LNCaP clone FGC (cell line): ENCODE measurements at regions not wholly inside any gene's neighbourhood (a gene's known extent, or its start where the extent isn't known, plus 50 kb on each side); places are given as distances from the start of the nearest gene placed in this dataset.

Source experiments
- DNase-seq: peaks from one replicate; pipeline ENCODE4 v3.0.0-alpha.2; 2011; ENCODE audit warnings: low read depth
- H3K4me3 ChIP-seq: 2 replicates; pipeline ENCODE4 v1.5.1; 2011; ENCODE audit warnings: mild to moderate bottlenecking, low read depth, low read length, control low read depth
- TF ChIP-seq, protein P1 (sequence below): IDR thresholded peaks from 2 replicates; pipeline ENCODE4 v1.5.1; 2012; ENCODE audit warnings: mild to moderate bottlenecking; ENCODE audit not compliant: control insufficient read depth, insufficient read depth; ENCODE audit errors: extremely low read depth

DNA sequence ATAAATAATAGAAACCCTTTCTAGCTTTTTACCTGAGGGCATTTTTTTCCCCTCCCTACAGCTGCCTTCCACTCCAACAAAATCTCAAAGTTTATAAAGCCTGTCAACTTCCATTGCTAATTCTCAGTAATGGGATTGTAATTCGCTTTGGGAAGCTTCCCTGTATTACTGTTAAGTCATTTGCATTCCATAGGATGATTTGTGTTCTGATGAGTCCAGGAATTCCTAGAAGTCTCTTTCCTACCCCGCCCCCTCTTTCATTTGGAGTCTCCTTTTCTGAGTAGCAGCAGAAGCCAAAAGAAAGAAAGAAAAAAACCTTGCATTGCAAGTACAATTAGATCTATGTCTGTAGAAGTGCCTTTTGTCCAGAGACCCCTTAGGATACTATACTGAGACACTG, 1033.3 kb downstream of the IGSF11 start:
- no peak overlapping the region for H3K4me3 ChIP-seq
- no peak for DNase-seq
- TF ChIP-seq, protein P1, sequence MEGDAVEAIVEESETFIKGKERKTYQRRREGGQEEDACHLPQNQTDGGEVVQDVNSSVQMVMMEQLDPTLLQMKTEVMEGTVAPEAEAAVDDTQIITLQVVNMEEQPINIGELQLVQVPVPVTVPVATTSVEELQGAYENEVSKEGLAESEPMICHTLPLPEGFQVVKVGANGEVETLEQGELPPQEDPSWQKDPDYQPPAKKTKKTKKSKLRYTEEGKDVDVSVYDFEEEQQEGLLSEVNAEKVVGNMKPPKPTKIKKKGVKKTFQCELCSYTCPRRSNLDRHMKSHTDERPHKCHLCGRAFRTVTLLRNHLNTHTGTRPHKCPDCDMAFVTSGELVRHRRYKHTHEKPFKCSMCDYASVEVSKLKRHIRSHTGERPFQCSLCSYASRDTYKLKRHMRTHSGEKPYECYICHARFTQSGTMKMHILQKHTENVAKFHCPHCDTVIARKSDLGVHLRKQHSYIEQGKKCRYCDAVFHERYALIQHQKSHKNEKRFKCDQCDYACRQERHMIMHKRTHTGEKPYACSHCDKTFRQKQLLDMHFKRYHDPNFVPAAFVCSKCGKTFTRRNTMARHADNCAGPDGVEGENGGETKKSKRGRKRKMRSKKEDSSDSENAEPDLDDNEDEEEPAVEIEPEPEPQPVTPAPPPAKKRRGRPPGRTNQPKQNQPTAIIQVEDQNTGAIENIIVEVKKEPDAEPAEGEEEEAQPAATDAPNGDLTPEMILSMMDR, result no peak

DNA sequence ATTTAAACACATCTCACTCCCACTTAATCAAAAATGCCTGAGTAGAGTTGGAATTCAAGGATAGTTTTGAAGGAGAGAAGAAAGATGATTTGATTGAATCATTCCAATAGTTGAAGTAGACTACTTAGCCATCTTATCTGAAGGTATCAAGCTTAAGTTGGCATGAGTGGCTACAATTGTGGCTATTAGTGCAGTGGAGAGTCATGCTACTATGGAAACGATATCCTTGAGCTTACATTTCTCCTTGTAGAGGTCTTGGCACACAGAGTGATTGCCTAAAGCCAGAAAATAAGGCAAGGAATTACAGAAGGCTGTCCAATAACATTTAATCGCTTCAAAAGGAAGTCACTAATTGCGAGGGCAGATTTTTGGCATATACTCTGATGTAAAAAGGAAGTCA, 1022.7 kb downstream of the IGSF11 start:
- no peak overlapping the region for H3K4me3 ChIP-seq
- DNase-seq, result no peak
- TF ChIP-seq, protein P1, result no peak

DNA sequence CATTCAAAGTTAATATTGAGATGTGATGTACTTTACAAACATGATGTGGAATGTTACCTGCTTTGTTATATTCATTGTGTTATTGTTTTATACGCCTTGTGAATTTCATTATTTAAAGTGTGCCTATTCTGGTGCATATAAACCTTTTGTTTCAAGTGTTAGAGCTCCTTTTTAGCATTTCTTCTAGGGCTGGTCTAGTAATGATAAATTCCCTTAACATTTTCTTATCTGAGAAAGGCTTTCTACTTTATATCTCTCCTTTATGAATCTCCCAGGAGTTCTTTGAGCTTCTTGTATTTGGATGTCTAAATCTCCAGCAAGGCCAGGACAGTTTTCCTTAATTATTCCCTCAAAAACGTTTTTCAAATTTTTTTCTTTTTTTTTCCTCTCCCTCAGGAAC, 1005.6 kb downstream of the IGSF11 start:
- no peak overlapping the region for H3K4me3 ChIP-seq
- TF ChIP-seq, protein P1, result no peak
- DNase-seq, result no peak

DNA sequence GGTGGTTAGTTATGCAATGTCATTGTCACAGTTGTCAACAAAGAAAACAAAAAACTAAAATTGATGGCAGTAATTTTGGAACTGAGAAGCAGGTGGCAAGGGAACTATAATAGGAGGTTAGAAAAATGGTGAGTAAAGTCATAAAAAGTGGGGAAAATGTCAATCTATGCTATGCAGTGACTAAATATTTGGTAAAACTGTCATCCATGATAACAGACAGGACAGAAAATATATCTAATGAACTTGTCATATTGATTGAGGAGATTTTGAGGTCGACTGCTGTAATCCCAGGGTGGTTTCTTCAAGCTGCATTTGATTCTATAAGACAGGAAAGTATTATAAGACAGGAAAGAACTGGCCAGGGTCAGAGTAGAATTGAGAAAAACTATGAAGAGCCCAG, 998.4 kb downstream of the IGSF11 start:
- TF ChIP-seq, protein P1, result no peak
- no peak for DNase-seq
- H3K4me3 ChIP-seq, result no peak overlapping the region

DNA sequence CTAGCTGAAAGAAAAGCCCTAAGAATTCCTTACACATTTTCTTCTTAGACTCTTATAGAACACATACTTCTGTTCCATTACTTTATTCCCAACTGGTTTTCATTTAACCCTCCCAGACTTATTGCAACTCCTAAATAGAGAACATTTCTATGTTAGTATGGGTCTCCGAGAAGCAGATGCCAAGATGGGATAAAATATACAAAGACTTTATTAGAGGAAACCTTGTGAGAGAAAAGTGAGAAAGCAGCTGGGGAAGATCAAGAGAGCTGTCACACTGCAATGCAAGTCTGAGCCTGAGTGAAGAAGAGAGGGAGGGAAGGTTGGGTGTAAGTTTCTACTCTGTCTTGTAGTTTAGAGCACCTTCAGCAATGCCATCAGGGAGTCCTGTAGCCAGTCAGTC, 979.3 kb downstream of the IGSF11 start:
- no peak for DNase-seq
- TF ChIP-seq, protein P1, result no peak
- no peak overlapping the region for H3K4me3 ChIP-seq

DNA sequence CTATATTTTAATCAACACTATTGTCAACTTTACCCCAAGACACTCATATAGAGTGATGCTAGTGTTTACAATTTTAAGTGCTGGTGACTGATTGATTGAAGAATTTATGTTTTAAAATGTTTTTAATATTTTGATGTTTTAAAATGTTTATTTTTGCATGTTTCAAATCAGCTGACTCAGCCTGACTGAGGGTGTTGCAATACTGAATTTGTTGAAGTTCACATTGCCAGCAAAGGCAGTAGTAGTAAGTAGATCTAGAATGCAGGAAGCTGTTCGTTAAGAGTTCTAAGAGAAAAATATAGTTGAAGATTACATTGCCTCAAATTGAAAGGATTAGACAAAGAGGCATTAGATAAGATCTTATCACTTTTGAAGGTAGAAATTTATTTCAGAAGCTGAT, 977.6 kb downstream of the IGSF11 start:
- TF ChIP-seq, protein P1, result no peak
- DNase-seq, result no peak
- H3K4me3 ChIP-seq, result no peak overlapping the region

DNA sequence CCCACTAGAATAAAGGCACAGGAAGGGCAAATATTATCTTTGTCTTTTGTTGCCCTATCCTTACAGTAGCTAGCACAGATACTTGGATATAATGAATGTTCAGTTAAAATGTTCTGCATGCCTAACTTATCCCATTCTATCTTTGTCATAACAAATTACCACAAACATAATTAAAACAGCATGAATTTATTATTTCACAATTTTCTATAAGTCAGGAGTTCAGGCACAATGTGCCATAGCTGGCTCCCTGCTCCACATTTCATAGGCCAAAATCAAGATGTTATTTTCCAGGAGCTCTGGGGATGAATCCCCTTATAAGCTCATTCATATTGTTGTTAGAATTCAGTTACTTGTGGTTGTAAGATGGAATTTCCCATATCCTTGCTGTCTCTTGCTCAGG, 975.5 kb downstream of the IGSF11 start:
- DNase-seq, result no peak
- TF ChIP-seq, protein P1, result no peak
- no peak overlapping the region for H3K4me3 ChIP-seq
